ENCODE measurements at regions not wholly inside any gene's neighbourhood (a gene's known extent, or its start where the extent isn't known, plus 50 kb on each side); places are given as distances from the start of the nearest gene placed in this dataset.

- H3K4me3 ChIP-seq (ENCODE audit: low read depth, low read length): no peak overlapping the region
- TF ChIP-seq, protein P1, sequence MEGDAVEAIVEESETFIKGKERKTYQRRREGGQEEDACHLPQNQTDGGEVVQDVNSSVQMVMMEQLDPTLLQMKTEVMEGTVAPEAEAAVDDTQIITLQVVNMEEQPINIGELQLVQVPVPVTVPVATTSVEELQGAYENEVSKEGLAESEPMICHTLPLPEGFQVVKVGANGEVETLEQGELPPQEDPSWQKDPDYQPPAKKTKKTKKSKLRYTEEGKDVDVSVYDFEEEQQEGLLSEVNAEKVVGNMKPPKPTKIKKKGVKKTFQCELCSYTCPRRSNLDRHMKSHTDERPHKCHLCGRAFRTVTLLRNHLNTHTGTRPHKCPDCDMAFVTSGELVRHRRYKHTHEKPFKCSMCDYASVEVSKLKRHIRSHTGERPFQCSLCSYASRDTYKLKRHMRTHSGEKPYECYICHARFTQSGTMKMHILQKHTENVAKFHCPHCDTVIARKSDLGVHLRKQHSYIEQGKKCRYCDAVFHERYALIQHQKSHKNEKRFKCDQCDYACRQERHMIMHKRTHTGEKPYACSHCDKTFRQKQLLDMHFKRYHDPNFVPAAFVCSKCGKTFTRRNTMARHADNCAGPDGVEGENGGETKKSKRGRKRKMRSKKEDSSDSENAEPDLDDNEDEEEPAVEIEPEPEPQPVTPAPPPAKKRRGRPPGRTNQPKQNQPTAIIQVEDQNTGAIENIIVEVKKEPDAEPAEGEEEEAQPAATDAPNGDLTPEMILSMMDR (IDR thresholded peaks at IDR 0.05; ENCODE audit: low read depth, low read length): no peak
- TF ChIP-seq POLR2A (IDR thresholded peaks at IDR 0.05; ENCODE audit: extremely low read depth, insufficient read length) (no peak), MYC (IDR thresholded peaks at IDR 0.05; ENCODE audit: low read depth, low read length) (no peak), MAX (IDR thresholded peaks at IDR 0.05; ENCODE audit: low read depth, low read length) (no peak)
These were observed 282.9 kb upstream of the SOX4 start for GRCh38 chr6:21310568-21311140.

GRCh38 chr6:21312118-21312517, 281.4 kb upstream of the SOX4 start:
- DNase-seq (ENCODE audit: low read depth): no peak
- H3K4me3 ChIP-seq (ENCODE audit: low read depth, low read length): no peak overlapping the region
- TF ChIP-seq POLR2A (IDR thresholded peaks at IDR 0.05; ENCODE audit: extremely low read depth, insufficient read length) (no peak), MYC (IDR thresholded peaks at IDR 0.05; ENCODE audit: low read depth, low read length) (no peak), MAX (IDR thresholded peaks at IDR 0.05; ENCODE audit: low read depth, low read length) (no peak)
- TF ChIP-seq, protein P1 (IDR thresholded peaks at IDR 0.05; ENCODE audit: low read depth, low read length): no peak

More at GRCh38 chr6:21310568-21311140, 282.9 kb upstream of the SOX4 start:
- DNase-seq (ENCODE audit: low read depth): no peak

DNA sequence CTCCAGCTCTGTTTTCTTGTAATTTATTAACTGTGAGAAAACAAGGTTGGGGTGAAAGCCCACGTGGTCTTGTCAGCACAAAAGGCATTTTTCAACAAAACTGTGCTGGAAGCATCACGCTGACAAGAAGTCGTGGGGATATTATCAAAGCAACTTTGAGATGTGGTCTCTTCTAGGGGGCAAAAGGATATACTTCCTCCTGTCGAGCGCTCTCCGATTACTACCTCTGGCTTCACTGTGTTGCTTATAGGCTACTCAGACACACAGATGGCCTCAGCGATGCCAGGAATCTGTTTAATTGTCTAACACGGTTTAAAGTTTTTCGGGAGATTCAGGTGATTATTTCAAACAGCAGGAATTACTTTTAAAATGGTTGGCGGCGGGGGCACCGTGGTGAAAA, 275.9 kb upstream of the SOX4 start:
- DNase-seq (ENCODE audit: low read depth): no peak
- no peak overlapping the region for H3K4me3 ChIP-seq (ENCODE audit: low read depth, low read length)
- TF ChIP-seq POLR2A (IDR thresholded peaks at IDR 0.05; ENCODE audit: extremely low read depth, insufficient read length) (no peak), MAX (IDR thresholded peaks at IDR 0.05; ENCODE audit: low read depth, low read length) (no peak), MYC (IDR thresholded peaks at IDR 0.05; ENCODE audit: low read depth, low read length) (no peak)
- TF ChIP-seq, protein P1 (IDR thresholded peaks at IDR 0.05; ENCODE audit: low read depth, low read length): no peak

GRCh38 chr6:21321076-21321475, 272.5 kb upstream of the SOX4 start:
- TF ChIP-seq MYC (IDR thresholded peaks at IDR 0.05; ENCODE audit: low read depth, low read length) (no peak), MAX (IDR thresholded peaks at IDR 0.05; ENCODE audit: low read depth, low read length) (no peak), POLR2A (IDR thresholded peaks at IDR 0.05; ENCODE audit: extremely low read depth, insufficient read length) (no peak)
- TF ChIP-seq, protein P1 (IDR thresholded peaks at IDR 0.05; ENCODE audit: low read depth, low read length): no peak
- H3K4me3 ChIP-seq (ENCODE audit: low read depth, low read length): no peak overlapping the region
- DNase-seq (ENCODE audit: low read depth): no peak

- TF ChIP-seq MAX (IDR thresholded peaks at IDR 0.05; ENCODE audit: low read depth, low read length) (no peak), POLR2A (IDR thresholded peaks at IDR 0.05; ENCODE audit: extremely low read depth, insufficient read length) (no peak), MYC (IDR thresholded peaks at IDR 0.05; ENCODE audit: low read depth, low read length) (no peak)
- TF ChIP-seq, protein P1 (IDR thresholded peaks at IDR 0.05; ENCODE audit: low read depth, low read length): no peak
- H3K4me3 ChIP-seq (ENCODE audit: low read depth, low read length): no peak overlapping the region
- DNase-seq (ENCODE audit: low read depth): no peak
These were observed 272.0 kb upstream of the SOX4 start for GRCh38 chr6:21321531-21321930.
